Fibroblast of pulmonary artery (primary cell): ENCODE measurements at regions not wholly inside any gene's neighbourhood (a gene's known extent, or its start where the extent isn't known, plus 50 kb on each side); places are given as distances from the start of the nearest gene placed in this dataset.
"Not testable (repeated sequence)": the region's sequence is repeated elsewhere in the genome, so short reads cannot be mapped to it uniquely, and the experiment has no call there.

Experiments used
- DNase-seq: peaks from one replicate; pipeline ENCODE4 v3.0.0-alpha.2; 2010; ENCODE audit warnings: low read depth
- H3K4me3 ChIP-seq: replicated peaks from 2 replicates; pipeline ENCODE4 v1.5.1; 2011; ENCODE audit warnings: low read depth, mild to moderate bottlenecking, control low read depth, low read length, moderate library complexity
- CTCF ChIP-seq: IDR thresholded peaks from 2 replicates; pipeline ENCODE4 v1.5.1; 2011; ENCODE audit warnings: mild to moderate bottlenecking, control low read depth, low read length, inconsistent platforms; ENCODE audit errors: missing control alignments

GRCh38 chr12:67483871-67484554 lies 164.5 kb upstream of the DYRK2 start:
- TF ChIP-seq CTCF, result no peak
- H3K4me3 ChIP-seq, result no peak overlapping the region
- no peak for DNase-seq

DNA sequence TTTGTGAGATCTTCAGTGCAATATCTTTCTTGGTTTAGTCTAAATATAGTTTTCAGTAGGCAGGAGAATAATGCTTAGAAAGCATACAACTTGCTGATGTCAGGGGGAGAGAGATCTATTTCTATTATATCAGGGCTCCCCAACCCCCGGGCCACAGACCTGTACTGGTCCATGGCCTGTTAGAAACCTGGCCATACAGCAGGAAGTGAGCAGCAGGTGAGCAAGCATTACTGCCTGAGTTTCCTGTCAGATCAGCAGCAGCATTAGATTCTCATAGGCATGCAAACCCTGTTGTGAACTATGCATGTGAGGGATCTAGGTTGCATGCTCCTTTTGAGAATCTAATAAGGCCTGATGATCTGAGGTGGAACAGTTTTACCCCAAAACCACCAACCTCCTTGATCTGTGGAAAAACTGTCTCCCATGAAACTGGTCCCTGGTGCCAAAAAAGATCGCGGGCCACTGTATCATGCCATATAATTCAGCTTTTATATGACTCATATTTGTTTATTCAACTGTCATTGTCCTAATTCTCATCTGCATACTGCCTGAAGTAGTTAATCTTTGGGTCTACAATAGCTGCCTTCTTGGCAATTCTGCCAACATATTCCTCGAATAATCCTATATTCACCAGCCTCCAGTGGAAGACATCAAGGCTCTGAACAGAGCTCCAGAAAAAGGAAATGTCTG lies 163.6 kb upstream of the DYRK2 start:
- TF ChIP-seq CTCF, result no peak
- no peak for DNase-seq
- no peak overlapping the region for H3K4me3 ChIP-seq

DNA sequence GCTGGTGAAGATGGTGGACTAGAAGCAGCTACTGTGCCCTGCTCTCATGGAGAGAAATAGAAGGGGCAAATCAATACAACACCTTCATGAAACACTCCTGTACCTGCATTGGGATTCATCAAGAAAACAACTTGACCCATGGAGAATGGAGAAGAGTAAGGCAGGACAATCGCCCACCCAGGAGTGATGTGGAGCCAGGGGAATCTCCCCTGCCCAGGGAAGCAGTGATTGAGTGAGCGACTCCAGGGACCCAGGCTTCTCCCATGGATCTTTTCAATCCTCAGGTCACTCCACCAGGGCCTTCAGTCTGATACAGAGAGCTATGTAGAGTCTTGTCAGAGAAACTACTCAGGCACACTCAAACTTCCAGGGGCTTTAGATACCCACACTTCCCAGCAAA lies 161.9 kb upstream of the DYRK2 start:
- no peak for TF ChIP-seq CTCF
- no peak for DNase-seq
- no peak overlapping the region for H3K4me3 ChIP-seq

- not testable (repeated sequence) for DNase-seq, H3K4me3 ChIP-seq
Measured at GRCh38 chr12:67488349-67488748, 160.2 kb upstream of the DYRK2 start.

GRCh38 chr12:67489007-67489406 lies 159.5 kb upstream of the DYRK2 start:
- no peak for TF ChIP-seq CTCF
- DNase-seq, result no peak
- no peak overlapping the region for H3K4me3 ChIP-seq

DNA sequence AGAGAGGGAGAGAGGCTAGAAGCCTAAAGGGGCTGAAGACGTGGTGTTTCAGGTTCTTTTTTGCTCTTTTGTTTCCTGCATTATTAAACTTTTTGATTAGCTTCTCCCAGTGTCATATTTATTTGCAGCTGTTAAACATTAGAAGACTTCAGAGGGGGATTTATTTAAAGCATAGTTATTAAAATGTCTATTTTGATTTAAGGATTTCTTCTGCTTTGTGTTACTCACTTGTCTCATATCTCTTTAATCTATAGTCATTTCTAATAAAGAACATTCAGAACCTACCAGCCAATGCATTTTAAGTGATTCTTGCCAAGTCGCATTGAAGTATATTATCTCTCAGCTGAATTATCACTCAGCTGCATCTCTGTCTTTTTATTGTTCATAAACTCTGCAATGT lies 152.0 kb upstream of the DYRK2 start:
- H3K4me3 ChIP-seq, result no peak overlapping the region
- no peak for TF ChIP-seq CTCF
- DNase-seq, result no peak

DNA sequence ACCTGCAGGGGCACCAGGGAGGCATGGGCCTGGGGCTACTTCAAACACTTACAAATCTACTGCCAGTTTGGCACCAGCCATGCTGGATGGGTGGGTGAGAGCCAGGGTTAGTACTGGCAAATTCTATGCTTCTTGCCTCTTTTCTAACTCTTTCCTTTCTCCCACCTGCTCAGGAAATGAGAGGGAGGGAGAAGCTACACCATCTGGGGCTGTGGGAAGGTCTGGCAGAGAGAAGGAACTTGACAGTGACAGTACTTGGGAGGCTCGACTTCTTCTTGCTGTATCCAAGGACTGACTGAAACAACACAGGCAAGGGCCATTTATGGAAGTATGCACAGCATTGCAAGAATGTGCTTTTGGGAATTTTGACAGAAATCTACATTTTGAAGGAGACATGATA lies 149.6 kb upstream of the DYRK2 start:
- no peak for DNase-seq
- no peak for TF ChIP-seq CTCF
- H3K4me3 ChIP-seq, result no peak overlapping the region
